ENCODE measurements at regions not wholly inside any gene's neighbourhood (a gene's known extent, or its start where the extent isn't known, plus 50 kb on each side); places are given as distances from the start of the nearest gene placed in this dataset.
"Not testable (repeated sequence)": the region's sequence is repeated elsewhere in the genome, so short reads cannot be mapped to it uniquely, and the experiment has no call there.

- no CpG with 5 or more reads among the region's 16 CpGs for WGBS (ENCODE audit: low lambda C conversion rate)
- POLR2A ChIA-PET; H3K27me3 ChIP-seq (ENCODE audit: control insufficient read depth in 1 of 2, insufficient read depth in 2 of 2, low read length in 2 of 2); ATAC-seq; intact Hi-C loops (cut with micrococcal nuclease; ENCODE audit: unreplicated experiment); H3K36me3 ChIP-seq (replicated peaks in 1 of 2; ENCODE audit: control insufficient read depth in 1 of 2, insufficient read depth in 2 of 2, low read length in 2 of 2); BruUV-seq (replicated peaks); H3K27ac ChIP-seq (ENCODE audit: extremely low read length, insufficient read depth, low read length); H3K4me2 ChIP-seq (ENCODE audit: low read depth, low read length); H3K4me3 ChIP-seq (replicated peaks in 1 of 3; ENCODE audit: insufficient read depth in 1 of 3, low read depth in 2 of 3, low read length in 3 of 3); CTCF ChIA-PET (ENCODE audit: low intra/inter-chr PET ratio, low total read pairs); H4K20me1 ChIP-seq (ENCODE audit: insufficient read depth, low read length); in situ Hi-C loops (cut with HindIII; ENCODE audit: extremely low pct_ligation_motif_present, low pct_unique_long_range_greater_than_20kb); H3K9ac ChIP-seq (ENCODE audit: insufficient read depth, low read depth, low read length); H3K9me3 ChIP-seq (ENCODE audit: low read length); FAIRE-seq; H3K4me1 ChIP-seq (ENCODE audit: insufficient read depth, low read length); DNase-seq (ENCODE audit: low spot score); H3K79me2 ChIP-seq (ENCODE audit: insufficient read depth, low read length); H2AFZ ChIP-seq (ENCODE audit: low read length): not testable (repeated sequence)
Measured at GRCh38 chr17:21574611-21575255, 117.6 kb upstream of the KCNJ18 start.

DNA sequence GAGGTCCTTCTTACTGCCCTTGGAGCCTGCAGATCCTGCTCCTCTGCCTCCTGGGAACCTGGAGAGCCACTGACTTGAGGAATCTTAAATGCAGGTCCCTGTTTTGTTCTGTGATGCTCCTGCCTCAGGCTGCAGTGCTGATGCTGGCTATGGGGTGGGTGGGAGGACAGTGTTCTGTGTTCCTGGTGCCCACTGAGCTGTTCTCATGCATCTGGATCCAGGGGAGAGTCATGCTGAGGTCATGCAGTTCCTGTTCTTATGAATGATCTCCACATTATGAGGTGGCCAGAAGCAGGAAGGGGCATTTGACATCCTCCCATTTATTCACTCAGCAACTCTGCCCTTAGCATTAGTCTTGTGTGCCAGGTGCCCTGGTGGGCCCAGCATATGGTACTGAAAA lies 113.5 kb upstream of the KCNJ18 start:
- intact Hi-C loops (cut with micrococcal nuclease; ENCODE audit: unreplicated experiment); BruUV-seq (replicated peaks): not testable (repeated sequence)

More for the DNA sequence above, 113.5 kb upstream of the KCNJ18 start:
- H3K4me2 ChIP-seq (ENCODE audit: low read depth, low read length); ATAC-seq; H3K4me3 ChIP-seq (replicated peaks in 1 of 3; ENCODE audit: insufficient read depth in 1 of 3, low read depth in 2 of 3, low read length in 3 of 3); CTCF ChIA-PET (ENCODE audit: low intra/inter-chr PET ratio, low total read pairs); FAIRE-seq; H3K9me3 ChIP-seq (ENCODE audit: low read length); H3K27me3 ChIP-seq (ENCODE audit: control insufficient read depth in 1 of 2, insufficient read depth in 2 of 2, low read length in 2 of 2); H4K20me1 ChIP-seq (ENCODE audit: insufficient read depth, low read length); DNase-seq (ENCODE audit: low spot score); H3K27ac ChIP-seq (ENCODE audit: extremely low read length, insufficient read depth, low read length); in situ Hi-C loops (cut with HindIII; ENCODE audit: extremely low pct_ligation_motif_present, low pct_unique_long_range_greater_than_20kb); H3K79me2 ChIP-seq (ENCODE audit: insufficient read depth, low read length); POLR2A ChIA-PET; H3K36me3 ChIP-seq (replicated peaks in 1 of 2; ENCODE audit: control insufficient read depth in 1 of 2, insufficient read depth in 2 of 2, low read length in 2 of 2); H2AFZ ChIP-seq (ENCODE audit: low read length); H3K9ac ChIP-seq (ENCODE audit: insufficient read depth, low read depth, low read length); H3K4me1 ChIP-seq (ENCODE audit: insufficient read depth, low read length): not testable (repeated sequence)
- peak; percentile 26; the same call in 1 of the 2 replicates for TF ChIP-seq MNT (IDR thresholded peaks at IDR 0.05)

Measured in HepG2 (cell line).